NCI-H128 (cell line): ENCODE measurements at regions not wholly inside any gene's neighbourhood (a gene's known extent, or its start where the extent isn't known, plus 50 kb on each side); places are given as distances from the start of the nearest gene placed in this dataset.

Experiments
- DNase-seq: peaks from one replicate; lab custom pipeline; 2025; ENCODE audit not compliant: unreplicated experiment; lab: John Stamatoyannopoulos, UW

DNA sequence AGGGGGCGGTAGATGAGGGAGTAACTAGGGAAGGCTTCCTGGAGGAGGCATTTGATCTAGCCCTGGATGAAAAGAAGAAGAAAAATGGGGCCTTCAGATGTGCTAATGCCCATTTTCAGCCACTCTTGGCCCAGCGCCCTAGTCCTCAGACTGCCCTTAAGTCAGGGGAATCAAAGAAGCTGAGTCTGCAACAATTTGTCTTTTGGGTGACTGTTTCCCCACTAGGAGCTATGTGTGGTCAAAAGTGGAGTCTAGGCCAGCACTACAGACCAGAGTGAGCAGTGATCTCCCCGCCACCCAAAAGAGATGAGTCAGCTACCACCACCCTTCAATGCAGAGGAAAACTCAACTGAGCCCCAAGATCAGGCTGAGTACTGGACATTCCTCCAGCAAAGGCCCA, 542.1 kb downstream of the BNC2 start:
- no peak for DNase-seq

DNA sequence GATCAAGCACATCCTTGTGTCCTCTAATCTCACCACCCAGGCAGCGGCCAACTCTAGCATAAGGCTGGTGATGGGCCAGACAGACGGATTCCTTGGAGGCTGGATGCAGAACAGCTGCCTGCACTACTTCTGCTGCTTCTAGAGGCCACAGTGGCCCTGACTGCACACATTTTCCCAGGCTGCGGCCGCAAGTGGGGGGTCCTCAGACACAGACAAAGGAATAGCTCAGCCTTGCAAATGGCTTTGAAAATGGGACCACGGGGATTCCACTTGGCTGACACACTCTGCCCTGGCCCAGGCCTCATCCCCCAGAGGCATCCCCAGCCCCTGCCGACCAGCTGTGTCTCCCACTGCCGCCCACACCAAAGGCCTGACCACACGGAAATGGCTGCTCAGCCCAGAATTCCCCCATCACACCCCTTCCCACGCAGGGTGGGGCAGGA, 540.8 kb downstream of the BNC2 start:
- DNase-seq, result no peak

DNA sequence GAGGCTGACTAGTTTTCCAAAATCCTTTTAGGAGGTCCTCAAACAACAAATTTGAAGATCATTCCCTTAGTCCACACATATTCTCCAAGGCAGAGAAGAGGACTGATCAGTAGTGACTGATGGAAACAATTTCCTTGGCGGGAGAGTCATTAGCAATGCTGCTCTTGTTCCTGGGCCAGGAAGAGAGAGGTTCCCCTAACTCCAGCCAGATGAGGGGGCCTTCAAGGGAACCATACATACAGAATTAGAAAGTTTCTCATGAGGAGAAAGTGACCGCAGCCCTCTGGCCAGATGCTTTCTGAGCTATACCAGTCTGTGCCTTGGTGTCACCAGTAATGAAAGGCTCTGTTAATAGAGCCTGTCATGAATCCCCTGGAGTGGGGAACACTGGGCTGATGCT, 539.4 kb downstream of the BNC2 start:
- DNase-seq, result no peak

DNA sequence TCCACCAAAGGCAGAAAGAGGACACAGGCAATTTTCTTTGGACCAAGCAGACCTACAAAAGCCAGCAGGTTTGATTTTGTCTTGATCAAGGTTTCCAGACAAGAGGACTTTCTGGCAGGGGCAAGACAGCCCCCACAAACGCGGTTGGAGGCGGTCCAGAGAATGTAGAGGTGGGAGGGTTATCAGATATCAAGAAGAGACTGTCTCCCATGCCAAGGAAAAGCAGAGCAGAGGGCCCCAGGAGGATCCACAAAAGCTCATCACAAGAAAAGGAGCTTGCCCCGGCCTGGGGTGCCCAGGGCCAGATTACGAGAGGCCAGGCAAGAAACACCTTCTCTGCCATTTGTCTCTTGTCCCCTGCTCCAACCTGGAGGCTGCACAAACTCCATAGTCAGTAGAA, 538.9 kb downstream of the BNC2 start:
- DNase-seq, result no peak

DNA sequence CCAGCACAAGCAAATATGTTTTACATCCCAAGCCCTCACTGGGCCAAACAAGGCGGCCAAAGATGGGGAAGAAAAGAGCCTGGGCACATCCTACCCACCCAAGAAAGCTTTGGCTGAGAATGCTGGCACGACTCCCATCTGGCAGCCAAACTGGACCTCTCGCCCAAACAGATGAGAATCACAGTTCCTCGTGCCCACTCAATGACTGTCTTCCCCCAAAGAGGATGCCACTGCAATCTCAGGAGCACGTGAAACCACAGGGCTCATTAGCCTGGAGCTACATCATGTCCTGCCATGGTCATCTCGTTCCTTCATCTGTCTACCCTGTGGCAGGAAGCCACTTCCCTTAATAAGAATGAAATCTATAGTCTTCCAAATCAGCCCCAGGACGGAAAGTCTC, 536.8 kb downstream of the BNC2 start:
- no peak for DNase-seq

DNA sequence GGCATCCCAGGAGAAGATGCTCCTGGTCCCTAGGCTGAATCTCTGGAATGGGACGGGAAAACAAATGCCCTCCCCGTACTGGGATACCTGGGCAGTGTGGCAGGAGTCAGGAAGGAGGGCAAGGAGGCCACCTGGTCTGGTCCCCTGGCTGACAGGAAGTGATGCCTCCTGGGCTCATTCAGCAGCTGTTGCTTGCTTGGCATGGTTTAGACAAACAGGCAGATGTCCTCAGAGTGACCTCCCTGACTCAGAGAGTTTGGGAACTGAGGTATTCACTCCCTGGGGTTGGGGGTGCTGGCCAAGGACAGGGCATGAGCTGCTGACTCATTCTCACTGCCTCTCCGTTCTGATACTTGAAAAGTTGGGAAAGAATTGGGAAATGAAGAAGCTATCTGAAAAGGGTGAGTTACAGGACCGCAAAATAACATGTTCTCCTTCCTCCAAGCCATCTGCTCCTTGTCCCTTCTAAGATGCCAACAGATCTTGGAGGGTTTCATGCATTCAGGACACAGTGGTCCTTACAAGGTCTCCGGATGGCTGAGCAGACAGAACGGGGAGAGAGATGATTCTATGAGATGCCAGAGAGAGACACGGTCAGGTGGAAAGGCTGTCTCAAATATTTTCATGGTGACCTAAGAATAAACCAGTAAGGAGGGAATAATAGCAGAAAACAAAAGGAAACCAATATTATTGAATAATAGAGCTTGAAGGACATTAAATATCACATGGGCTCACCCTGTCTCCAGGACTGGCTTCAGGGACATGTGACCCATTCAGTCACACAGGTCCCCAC, 534.5 kb downstream of the BNC2 start:
- no peak for DNase-seq

DNA sequence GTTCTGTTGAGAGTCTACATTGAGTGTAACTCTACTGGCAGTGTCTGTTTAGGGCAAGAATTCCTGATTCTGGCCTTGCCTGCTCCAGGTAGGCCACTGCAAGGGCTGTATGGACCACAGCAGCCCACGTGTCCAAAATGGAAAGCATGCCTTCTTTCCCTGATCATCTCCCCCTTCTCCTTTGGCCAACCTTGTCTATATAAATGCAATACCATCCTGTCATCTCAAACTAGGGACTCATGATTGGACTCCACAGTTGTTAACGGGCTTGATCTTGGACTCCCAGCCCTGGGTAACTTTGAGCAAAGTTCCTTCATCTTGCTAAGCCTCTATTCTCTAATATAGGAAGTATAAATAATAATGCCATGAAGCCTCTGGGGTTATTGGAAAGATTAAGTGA, 533.6 kb downstream of the BNC2 start:
- no peak for DNase-seq

DNA sequence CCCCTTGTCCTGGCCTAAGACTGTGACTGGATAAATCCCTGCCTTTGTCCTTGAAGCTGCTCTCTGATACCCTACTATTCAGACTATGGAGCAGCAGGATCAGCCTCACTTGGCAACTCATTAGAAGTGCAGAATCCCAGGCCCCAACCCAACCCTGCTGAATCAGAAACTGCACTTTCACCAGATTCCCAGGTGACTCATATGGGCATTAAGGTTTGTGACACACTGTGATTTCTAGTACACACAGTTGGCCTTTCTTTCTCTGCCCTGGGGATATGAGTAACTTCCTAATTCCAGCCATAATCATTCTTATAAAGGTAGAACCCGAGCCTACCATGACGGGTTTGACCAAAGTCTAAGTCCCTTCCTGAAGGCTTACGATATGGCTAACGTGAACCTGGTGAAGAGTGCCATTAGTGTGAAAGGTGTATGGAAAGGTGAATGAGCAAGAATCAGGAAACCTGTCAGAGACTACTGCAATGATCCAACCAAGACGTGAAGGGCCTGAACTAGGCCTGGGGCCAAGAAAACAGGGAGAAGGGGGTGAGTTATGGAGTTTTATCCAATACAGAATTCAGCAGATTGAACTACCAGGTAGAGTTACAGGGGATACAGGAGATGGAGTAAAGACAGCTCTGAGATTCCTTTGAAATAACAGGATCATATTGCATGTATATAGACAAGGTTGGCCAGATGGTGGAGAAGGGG, 533.0 kb downstream of the BNC2 start:
- DNase-seq, result no peak

DNA sequence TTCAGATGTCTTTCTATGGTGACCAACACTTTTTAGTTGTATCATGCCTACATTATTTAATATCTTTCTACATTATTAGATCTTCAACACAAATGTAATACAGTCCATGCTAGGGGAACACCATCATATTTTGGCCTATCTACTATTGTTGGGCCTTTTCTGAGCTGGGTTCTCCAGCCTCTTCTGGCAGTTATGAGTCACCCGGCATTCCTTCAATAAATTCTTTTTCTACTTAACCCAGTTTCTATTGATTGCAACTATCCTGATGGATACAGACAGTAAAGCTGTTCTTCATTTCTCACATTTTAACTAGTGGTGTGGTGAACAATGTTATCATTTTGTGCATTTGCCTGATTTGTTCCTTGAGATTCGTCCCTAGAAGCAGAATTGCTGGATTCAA, 529.3 kb downstream of the BNC2 start:
- DNase-seq, result no peak

DNA sequence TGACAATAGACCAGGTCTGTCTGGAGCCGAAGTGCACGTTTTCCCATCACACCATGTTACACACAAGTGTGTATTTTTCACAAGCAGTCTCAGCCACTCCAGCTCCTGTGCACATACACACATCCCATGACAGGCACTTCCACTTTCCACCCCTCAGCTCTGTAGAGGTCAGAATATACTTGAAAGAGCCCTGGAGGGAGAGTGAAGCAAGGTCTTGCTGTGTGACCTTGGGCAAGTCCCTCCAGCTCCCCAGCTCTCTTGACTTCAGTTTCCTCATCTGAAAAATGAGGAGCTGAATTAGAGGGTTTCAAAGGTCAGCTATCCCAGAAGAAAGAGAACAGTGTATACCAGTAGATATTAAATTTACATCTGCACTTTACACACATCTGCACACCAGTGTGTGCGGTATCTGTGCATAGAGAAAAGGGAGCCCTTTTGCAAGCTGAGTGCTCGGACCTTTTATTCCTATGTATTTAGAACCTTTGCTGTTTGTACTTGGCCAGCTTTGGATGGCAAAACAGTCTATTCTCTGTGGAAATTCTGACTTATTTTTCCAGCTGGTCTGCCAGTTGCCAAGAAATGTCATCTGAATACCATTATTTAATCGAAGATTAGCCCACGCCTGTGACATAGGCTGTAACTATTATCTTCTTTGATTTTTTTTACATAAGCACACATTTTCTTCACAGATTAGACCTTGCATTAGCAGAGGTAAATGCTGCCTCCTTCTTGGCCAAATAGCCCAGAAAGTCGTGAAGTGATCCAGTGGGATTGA, 528.0 kb downstream of the BNC2 start:
- no peak for DNase-seq

DNA sequence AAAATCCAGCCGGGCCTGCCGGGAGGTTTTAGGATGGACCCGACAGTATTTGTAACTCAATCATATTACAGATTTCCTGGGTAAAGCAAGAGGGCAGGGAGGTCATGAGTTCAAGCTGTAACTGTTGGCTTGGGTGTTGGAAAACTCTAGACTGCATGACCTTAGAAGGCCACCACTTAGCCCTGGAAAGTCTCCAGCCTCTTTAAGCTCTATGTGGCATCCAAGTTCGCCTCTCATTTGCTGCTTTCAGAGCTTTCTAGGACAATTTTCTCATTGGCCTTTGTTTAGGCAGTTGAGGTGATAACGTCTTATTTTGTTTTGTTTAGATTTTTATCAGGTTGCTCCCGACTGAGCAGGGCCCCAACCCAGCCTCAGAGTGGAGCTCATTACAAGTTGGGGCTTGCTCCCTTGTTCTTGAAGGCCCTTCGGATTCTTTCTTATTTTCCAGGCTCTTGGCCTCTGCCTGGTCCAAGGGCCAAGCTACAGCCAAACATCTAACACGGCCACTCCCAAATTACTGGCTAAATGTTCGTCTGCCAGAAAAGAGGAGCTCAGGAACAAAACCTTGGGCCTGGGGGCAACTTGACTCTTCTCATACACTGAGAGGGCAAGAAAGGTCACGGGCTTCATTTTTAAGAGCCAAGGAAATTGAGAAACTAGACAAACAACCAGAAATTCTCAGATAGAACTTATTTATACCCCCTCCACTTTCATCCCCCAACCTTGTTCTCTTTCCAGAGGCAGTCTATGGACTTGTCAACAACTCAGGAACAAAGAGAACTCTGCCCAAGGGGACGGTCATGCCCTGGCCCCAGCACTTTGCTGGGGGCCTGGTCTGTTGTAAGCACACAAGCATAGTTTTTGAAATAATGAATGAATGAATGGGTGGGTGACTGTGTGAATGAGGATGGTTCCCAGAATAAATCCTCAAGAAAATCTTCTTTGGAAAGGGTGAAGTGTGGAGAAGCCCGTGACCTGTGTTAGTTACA, 526.9 kb downstream of the BNC2 start:
- DNase-seq, result no peak

DNA sequence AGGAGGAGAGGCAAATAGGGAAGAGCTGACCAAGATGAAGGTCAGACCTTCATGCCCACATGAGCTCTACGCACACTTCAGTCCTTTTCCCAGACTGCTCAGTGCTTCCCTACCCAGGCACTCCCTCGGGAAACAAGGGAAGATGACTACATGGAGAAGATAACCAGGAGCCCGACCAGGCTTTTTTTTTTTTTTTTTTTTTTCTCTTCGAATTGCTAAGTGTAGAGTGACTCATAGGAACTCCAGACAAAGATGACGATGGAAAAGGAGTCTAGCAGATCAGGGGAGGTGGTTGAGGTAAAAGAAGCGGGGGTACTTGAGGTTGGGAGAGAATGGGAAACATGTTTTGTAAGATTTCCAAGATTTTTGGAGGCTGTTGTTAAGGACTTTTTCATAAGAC, 526.1 kb downstream of the BNC2 start:
- no peak for DNase-seq

DNA sequence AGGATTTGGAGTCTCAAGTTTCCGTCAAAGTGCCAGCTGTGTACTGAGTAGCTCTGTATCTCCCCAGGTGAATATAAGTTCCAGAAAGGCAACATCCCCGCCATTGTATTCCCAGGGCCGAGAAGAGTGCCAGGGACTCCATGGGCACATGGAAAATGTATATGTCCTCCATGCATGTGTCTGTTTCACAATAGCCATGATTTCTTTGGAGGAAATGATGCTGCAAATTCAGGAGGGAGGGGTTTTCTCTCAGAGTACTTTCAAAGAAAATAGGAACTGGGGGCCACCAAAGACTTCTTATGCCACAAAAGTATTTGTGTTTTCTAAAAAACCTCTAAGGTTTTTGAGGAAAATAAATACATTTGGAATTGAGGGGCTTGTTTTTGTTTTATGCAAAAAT, 524.6 kb downstream of the BNC2 start:
- DNase-seq, result no peak

DNA sequence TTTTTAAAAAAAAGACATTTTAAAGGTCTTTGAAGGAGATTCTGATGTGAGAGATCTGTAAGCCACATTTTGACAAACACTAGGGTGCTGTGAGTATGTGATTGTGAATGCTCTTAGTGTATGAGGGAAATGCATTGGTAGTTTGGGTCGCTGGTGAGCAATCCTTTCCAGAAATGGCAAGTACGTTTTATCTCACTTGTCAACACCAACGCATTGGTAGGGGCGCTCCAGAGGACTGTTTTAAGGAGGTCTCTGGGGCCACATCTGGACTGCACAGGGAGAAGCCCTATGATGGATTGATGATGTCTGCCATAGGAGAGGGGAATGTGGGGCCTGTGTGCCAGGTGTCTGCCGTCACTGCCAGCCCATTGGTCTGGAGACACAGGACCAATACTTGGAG, 522.6 kb downstream of the BNC2 start:
- DNase-seq, result no peak

DNA sequence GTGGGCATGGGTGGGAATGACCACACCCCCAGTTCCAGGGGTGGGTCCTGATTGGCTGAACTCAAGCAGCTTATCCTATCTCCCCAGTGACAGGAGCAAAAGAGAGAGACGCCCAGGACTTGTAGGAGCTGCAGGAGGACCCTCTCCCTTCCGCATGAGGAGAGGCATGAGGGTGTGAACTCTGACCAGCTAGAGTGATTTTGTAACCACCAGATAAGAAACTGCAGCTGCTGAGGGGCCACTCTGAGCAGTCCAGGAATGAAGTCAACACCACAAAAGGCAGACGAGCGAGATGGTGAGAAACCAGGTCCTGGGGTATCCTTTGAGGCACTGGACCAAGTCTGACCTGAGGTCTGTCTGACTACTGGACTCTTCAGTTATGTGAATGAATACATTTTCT, 521.9 kb downstream of the BNC2 start:
- no peak for DNase-seq

DNA sequence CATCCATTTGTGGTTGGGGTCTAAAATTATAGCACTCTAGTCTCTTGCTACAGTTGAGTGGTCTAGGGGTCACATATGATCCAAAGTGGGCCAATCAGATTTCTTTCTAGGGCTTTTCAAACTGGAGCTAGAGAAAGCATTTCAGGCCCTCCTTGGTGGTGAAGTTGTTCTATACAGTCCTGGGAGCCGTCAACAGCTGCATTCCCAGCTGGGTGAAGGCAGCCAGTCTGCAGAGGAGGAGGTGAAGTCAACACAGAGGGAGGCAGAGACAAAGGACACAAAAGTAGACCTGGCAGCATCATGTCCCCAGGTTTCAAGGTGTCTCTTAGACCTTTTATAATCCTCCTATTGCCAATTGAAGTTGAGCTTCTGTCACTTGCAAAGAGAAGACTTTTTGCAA, 518.2 kb downstream of the BNC2 start:
- DNase-seq, result no peak

DNA sequence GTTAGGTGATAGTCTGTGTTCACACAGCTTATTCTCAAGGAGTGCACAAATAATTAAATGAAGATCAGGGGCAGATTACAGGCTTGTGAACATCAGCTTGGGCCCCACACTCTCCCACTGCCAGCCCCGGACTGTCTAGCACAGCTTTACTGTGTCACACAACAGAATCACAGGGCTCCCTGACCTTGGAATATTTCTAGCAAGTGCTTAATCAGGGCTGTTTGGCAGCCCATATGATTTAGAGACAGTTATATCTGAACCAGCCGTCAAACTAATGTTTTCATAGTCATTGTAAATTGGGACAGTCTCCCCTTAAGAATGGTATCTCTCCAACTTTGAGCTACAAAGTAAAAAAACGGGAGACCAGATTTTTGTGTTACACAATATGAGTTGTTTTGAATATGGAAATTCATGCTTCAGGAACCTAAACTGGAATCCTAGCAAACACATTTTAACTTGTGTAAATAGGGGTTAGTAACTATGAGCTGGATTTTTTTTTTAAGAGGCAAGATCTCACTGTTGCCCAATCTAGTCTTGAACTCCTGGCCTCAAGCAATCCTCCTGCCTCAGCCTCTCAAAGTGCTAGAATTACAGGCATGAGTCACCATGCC, 517.6 kb downstream of the BNC2 start:
- DNase-seq, result no peak

DNA sequence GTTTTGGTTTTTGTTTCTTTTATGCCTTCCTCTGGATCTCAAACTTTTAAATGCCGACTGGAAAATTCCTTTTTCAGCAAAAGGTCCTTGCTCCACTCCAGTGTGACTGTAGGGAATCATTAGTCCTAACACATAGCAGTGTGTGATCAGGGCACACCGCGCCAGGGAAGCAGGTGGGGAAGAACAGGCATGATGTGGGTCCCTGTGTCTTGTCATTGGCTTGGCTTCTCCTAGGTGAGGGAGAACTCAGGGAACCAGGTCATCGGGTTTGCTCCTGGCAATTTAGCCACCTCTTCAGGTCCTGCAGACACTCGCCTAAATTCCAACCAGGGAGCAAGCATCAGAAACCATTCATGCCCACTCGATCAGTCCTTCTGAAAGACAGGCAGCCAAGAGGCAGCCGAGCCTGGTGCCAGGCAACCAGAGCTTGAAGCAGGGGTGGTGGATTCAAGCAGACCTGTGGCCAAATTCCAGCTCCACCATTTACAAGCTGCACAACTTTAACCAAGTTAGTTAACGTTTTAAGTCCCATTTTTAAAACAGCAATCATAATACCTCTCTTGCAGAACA, 514.2 kb downstream of the BNC2 start:
- DNase-seq, result no peak

DNA sequence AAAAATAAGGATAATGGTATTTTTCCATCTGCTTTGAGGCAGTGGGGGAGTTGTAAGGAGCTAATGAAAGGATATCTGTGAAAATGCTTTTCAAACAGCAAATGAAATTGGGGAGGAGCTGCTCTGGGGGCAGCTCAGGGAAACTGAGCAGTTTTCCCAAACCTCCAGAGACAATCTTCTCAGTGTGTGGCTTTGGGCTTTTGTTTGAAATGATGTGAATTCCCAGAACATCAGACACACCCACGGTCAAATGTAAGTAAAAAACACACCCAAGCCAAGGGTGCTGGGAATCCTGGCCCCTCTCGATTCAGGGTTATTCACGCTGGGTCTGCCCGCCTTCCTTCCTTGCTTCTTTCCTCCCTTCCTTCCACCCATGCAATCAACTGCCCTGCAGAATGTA, 512.6 kb downstream of the BNC2 start:
- DNase-seq, result no peak

DNA sequence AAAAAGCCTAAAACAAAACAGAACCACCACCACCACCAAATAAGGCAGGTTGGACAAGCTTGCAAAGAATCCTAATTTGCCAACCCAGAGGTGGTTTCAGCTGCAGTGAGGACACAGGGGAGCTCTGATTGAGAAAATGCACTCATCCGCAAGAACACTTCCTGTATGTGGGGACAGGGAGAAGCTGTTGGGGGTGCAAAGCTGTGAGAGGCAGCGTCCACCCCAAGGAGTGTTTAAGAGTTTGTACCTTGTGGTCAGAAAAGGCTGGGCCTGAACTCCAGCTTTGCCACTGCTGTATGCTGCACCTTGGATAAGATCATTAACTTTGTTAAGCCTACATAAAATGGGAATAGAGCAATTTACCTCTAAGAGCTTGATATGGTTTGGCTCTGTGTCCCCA, 511.7 kb downstream of the BNC2 start:
- DNase-seq, result no peak
